PC-3 (cell line): ENCODE measurements at regions not wholly inside any gene's neighbourhood (a gene's known extent, or its start where the extent isn't known, plus 50 kb on each side); places are given as distances from the start of the nearest gene placed in this dataset.

Experiments used
- EZH2 ChIP-seq: fragments of 300-600 bp; sonication (generic); IDR thresholded peaks from one replicate; pipeline ENCODE4 v1.6.1; 2017; ENCODE audit warnings: antibody characterized with exemption, mild to moderate bottlenecking, low read length; ENCODE audit not compliant: unreplicated experiment
- EZH2phosphoT487 ChIP-seq: fragments of 300-600 bp; sonication (generic); IDR thresholded peaks from 2 replicates; pipeline ENCODE4 v1.6.1; 2018; ENCODE audit warnings: mild to moderate bottlenecking, antibody characterized with exemption, low read length, borderline replicate concordance
- TF ChIP-seq, protein P1 (sequence below): fragments of 300-600 bp; sonication (generic); conservative IDR thresholded peaks from 2 replicates; pipeline ENCODE4 v1.5.1; 2017; ENCODE audit warnings: antibody characterized with exemption, low read depth, mild to moderate bottlenecking, low read length

DNA sequence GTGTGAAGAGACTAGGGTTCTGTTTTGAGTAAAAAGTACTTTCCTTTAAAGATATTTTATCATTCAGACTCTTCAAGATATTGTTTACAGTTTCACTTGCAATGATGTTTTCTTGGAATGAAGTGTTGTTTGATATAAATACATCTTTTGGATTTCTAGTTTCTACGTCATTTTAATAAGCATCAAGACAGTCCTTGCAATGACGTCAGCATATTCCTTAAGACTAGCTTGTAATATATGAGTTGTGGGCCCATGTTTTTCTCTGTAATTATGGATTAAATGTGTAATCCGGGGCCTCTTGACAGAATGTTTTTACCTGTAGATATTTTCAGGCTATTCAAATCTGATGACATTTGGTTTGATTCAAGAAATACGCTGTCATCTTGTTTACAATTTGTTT lies 66.1 kb downstream of the RBMX2 start:
- TF ChIP-seq, protein P1, sequence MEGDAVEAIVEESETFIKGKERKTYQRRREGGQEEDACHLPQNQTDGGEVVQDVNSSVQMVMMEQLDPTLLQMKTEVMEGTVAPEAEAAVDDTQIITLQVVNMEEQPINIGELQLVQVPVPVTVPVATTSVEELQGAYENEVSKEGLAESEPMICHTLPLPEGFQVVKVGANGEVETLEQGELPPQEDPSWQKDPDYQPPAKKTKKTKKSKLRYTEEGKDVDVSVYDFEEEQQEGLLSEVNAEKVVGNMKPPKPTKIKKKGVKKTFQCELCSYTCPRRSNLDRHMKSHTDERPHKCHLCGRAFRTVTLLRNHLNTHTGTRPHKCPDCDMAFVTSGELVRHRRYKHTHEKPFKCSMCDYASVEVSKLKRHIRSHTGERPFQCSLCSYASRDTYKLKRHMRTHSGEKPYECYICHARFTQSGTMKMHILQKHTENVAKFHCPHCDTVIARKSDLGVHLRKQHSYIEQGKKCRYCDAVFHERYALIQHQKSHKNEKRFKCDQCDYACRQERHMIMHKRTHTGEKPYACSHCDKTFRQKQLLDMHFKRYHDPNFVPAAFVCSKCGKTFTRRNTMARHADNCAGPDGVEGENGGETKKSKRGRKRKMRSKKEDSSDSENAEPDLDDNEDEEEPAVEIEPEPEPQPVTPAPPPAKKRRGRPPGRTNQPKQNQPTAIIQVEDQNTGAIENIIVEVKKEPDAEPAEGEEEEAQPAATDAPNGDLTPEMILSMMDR = no peak
- TF ChIP-seq EZH2 = no peak
- TF ChIP-seq EZH2phosphoT487 = no peak
